H9 (cell line): ENCODE measurements at regions not wholly inside any gene's neighbourhood (a gene's known extent, or its start where the extent isn't known, plus 50 kb on each side); places are given as distances from the start of the nearest gene placed in this dataset.

Experiments used
- DNase-seq: peaks from one replicate; pipeline ENCODE4 v3.0.0-alpha.2; 2017
- H2AFZ ChIP-seq: one replicate; pipeline ENCODE4 v1.6.1; 2013; ENCODE audit warnings: mild to moderate bottlenecking, low read length, control low read depth, moderate library complexity
- H2AK5ac ChIP-seq: 2 replicates; pipeline ENCODE4 v1.6.1; 2013; ENCODE audit warnings: low read length, control low read depth, mixed read lengths; ENCODE audit not compliant: insufficient read length
- H2BK120ac ChIP-seq: one replicate; pipeline ENCODE4 v1.6.1; 2013; ENCODE audit warnings: low read depth, mild to moderate bottlenecking, low read length, control low read depth, inconsistent platforms; ENCODE audit not compliant: poor library complexity, severe bottlenecking
- H2BK12ac ChIP-seq: 2 replicates; pipeline ENCODE4 v1.6.1; 2013; ENCODE audit warnings: low read length, control low read depth, mixed read lengths, low read depth; ENCODE audit not compliant: insufficient read length
- H2BK15ac ChIP-seq: 2 replicates; pipeline ENCODE4 v1.6.1; 2013; ENCODE audit warnings: low read depth, low read length, control low read depth
- H2BK20ac ChIP-seq: one replicate; pipeline ENCODE4 v1.6.1; 2013; ENCODE audit warnings: low read depth, mild to moderate bottlenecking, low read length, control low read depth, inconsistent platforms; ENCODE audit not compliant: poor library complexity, severe bottlenecking
- H2BK5ac ChIP-seq: 2 replicates; pipeline ENCODE4 v1.6.1; 2013; ENCODE audit warnings: low read length, control low read depth, mixed read lengths; ENCODE audit not compliant: insufficient read length
- H3K14ac ChIP-seq: 2 replicates; pipeline ENCODE4 v1.6.1; 2013; ENCODE audit warnings: low read length, control low read depth; ENCODE audit not compliant: insufficient read depth
- H3K18ac ChIP-seq: 2 replicates; pipeline ENCODE4 v1.6.1; 2013; ENCODE audit warnings: low read depth, mild to moderate bottlenecking, mixed read lengths, low read length, control low read depth; ENCODE audit not compliant: insufficient read length
- H3K23ac ChIP-seq: 2 replicates; pipeline ENCODE4 v1.6.1; 2013; ENCODE audit warnings: low read length, control low read depth, mixed read lengths, low read depth; ENCODE audit not compliant: insufficient read length
- H3K23me2 ChIP-seq: 2 replicates; pipeline ENCODE4 v1.6.1; 2013; ENCODE audit warnings: low read depth, mild to moderate bottlenecking, mixed read lengths, low read length, control low read depth; ENCODE audit not compliant: insufficient read length, poor library complexity, severe bottlenecking
- H3K27ac ChIP-seq: 2 replicates; pipeline ENCODE4 v1.5.1; 2013; ENCODE audit warnings: low read length, control low read depth, mixed read lengths, low read depth; ENCODE audit not compliant: insufficient read length
- H3K27me3 ChIP-seq: 2 replicates; pipeline ENCODE4 v1.6.1; 2013; ENCODE audit warnings: low read length, control low read depth, inconsistent platforms; ENCODE audit not compliant: insufficient read depth
- H3K4ac ChIP-seq: 2 replicates; pipeline ENCODE4 v1.6.1; 2013; ENCODE audit warnings: low read depth, mild to moderate bottlenecking, control low read depth, inconsistent platforms, low read length, moderate library complexity
- H3K4me1 ChIP-seq: 2 replicates; pipeline ENCODE4 v1.6.1; 2013; ENCODE audit warnings: low read length, control low read depth, inconsistent platforms; ENCODE audit not compliant: insufficient read depth
- H3K4me2 ChIP-seq: 2 replicates; pipeline ENCODE4 v1.6.1; 2013; ENCODE audit warnings: low read length, control low read depth, mixed read lengths; ENCODE audit not compliant: insufficient read length, insufficient read depth
- H3K56ac ChIP-seq: 2 replicates; pipeline ENCODE4 v1.6.1; 2013; ENCODE audit warnings: low read depth, mild to moderate bottlenecking, mixed read lengths, low read length, control low read depth; ENCODE audit not compliant: insufficient read length
- H3K79me1 ChIP-seq: 2 replicates; pipeline ENCODE4 v1.6.1; 2013; ENCODE audit warnings: low read depth, mild to moderate bottlenecking, moderate library complexity, low read length, control low read depth, inconsistent platforms; ENCODE audit not compliant: insufficient read depth, poor library complexity, severe bottlenecking
- H3K79me2 ChIP-seq: 2 replicates; pipeline ENCODE4 v1.6.1; 2013; ENCODE audit warnings: low read length, control low read depth, inconsistent platforms; ENCODE audit not compliant: insufficient read depth
- H3K9ac ChIP-seq: 2 replicates; pipeline ENCODE4 v1.6.1; 2013; ENCODE audit warnings: low read length, control low read depth, mixed read lengths; ENCODE audit not compliant: insufficient read length; ENCODE audit errors: extremely low read depth
- H3K9me3 ChIP-seq: one replicate; pipeline ENCODE4 v1.6.1; 2013; ENCODE audit warnings: low read depth, low read length, inconsistent platforms; ENCODE audit not compliant: control insufficient read depth
- H3T11ph ChIP-seq: one replicate; pipeline ENCODE4 v1.6.1; 2013; ENCODE audit warnings: mild to moderate bottlenecking, low read length, control low read depth, inconsistent platforms
- H4K20me1 ChIP-seq: one replicate; pipeline ENCODE4 v1.6.1; 2013; ENCODE audit not compliant: control insufficient read depth, insufficient read length, insufficient read depth
- H4K5ac ChIP-seq: 2 replicates; pipeline ENCODE4 v1.6.1; 2013; ENCODE audit warnings: low read depth, mild to moderate bottlenecking, mixed read lengths, low read length, control low read depth; ENCODE audit not compliant: insufficient read length
- H4K8ac ChIP-seq: replicated peaks from 2 replicates; pipeline ENCODE4 v1.6.1; 2013; ENCODE audit warnings: low read length, control low read depth, mixed read lengths, low read depth; ENCODE audit not compliant: insufficient read length
- H4K91ac ChIP-seq: 2 replicates; pipeline ENCODE4 v1.6.1; 2013; ENCODE audit warnings: low read depth, mild to moderate bottlenecking, moderate library complexity, mixed read lengths, low read length, control low read depth; ENCODE audit not compliant: insufficient read length
- H3K27ac Mint-ChIP-seq, 3 experiments: 2 replicates in 2 of 3; 3 replicates in 1 of 3; pipeline ENCODE4 v1.8.0; 2020 to 2021; ENCODE audit warnings: mixed read lengths in 3 of 3, mild to moderate bottlenecking in 1 of 3, moderate library complexity in 1 of 3
- H3K27me3 Mint-ChIP-seq: 2 replicates; pipeline ENCODE4 v1.8.0; 2021; ENCODE audit warnings: low read depth, mild to moderate bottlenecking, moderate library complexity, mixed read lengths
- H3K36me3 Mint-ChIP-seq, 3 experiments: 2 replicates in 2 of 3; 3 replicates in 1 of 3; pipeline ENCODE4 v1.8.0; 2020 to 2021; ENCODE audit warnings: low read depth in 3 of 3, mixed read lengths in 3 of 3; ENCODE audit not compliant: insufficient read depth in 1 of 3
- H3K4me1 Mint-ChIP-seq, 2 experiments: 2 replicates each; pipeline ENCODE4 v1.8.0; 2020; ENCODE audit warnings: mixed read lengths in 2 of 2
- H3K4me3 Mint-ChIP-seq, 2 experiments: 2 replicates in 1 of 2; 3 replicates in 1 of 2; pipeline ENCODE4 v1.8.0; 2020 to 2021; ENCODE audit warnings: mild to moderate bottlenecking in 2 of 2, mixed read lengths in 2 of 2, moderate library complexity in 1 of 2
- H3K9me3 Mint-ChIP-seq, 2 experiments: 2 replicates in 1 of 2; 3 replicates in 1 of 2; pipeline ENCODE4 v1.8.0; 2020; ENCODE audit warnings: mild to moderate bottlenecking in 2 of 2, mixed read lengths in 2 of 2, moderate library complexity in 1 of 2
- CTCF ChIP-seq: fragments of 200-600 bp; sonication (generic); conservative IDR thresholded peaks from 3 replicates; pipeline ENCODE4 v1.8.0; 2021; ENCODE audit warnings: antibody characterized with exemption, mild to moderate bottlenecking
- WGBS: extraction: QIAGEN DNeasy Blood & Tissue Kit; methylation state at CpG from one replicate; pipeline ENCODE4 v1.1.7; 2013; ENCODE audit warnings: missing lambda C conversion rate, low lambda C conversion rate, mixed read lengths; ENCODE audit not compliant: insufficient read length; ENCODE audit errors: extremely low coverage; 5-methylcytosine and 5-hydroxymethylcytosine counted together

GRCh38 chr3:152970851-152971250, 135.9 kb downstream of the P2RY1 start:
- Histone ChIP-seq H3K18ac (no peak overlapping the region), H4K5ac (no peak overlapping the region), H3K4me2 (no peak overlapping the region), H3K23ac (no peak overlapping the region), H2BK12ac (no peak overlapping the region), H3K14ac (no peak overlapping the region), H2BK5ac (no peak overlapping the region), H3K27ac (no peak overlapping the region), H3K27me3 (no peaks in the 10 kb centered on the region), H3K56ac (no peak overlapping the region), H2BK15ac (no peak overlapping the region), H3K4ac (no peak overlapping the region), H3K23me2 (no peaks in the 10 kb centered on the region), H3K9ac (no peak overlapping the region), H3K9me3 (no peaks in the 10 kb centered on the region), H2BK20ac (no peak overlapping the region), H4K8ac (no peak overlapping the region), H2AFZ (no peak overlapping the region), H2AK5ac (no peak overlapping the region), H3K79me1 (no peaks in the 10 kb centered on the region), H4K91ac (no peak overlapping the region), H3K4me1 (no peaks in the 10 kb centered on the region; the same call in 1 of the 2 replicates), H2BK120ac (no peak overlapping the region), H3K79me2 (no peaks in the 10 kb centered on the region), H3T11ph (no peak overlapping the region), H4K20me1 (no peaks in the 10 kb centered on the region)
- Mint-ChIP-seq H3K27me3 (no peaks in the 10 kb centered on the region), H3K9me3 (peaks cover under 1 to 1% of the 10 kb centered on the region in 2 experiments; a peak in 3 of 5 replicates), H3K27ac (0 out of 7 replicates have a peak overlapping the region, but pooled peaks of 1 of the 3 experiments have one; percentile 44), H3K36me3 (peaks cover 0 to 1% (median under 1%) of the 10 kb centered on the region in 3 experiments; a peak in 2 of 7 replicates), H3K4me3 (no peak overlapping the region), H3K4me1 (peaks cover 6 to 7% of the 10 kb centered on the region in 2 experiments)
- DNase-seq, result no peak
- no CpG with 5 or more reads among the region's 4 CpGs for WGBS
- no peak for TF ChIP-seq CTCF
